Ovary (tissue), 7 donors: ENCODE measurements at regions not wholly inside any gene's neighbourhood (a gene's known extent, or its start where the extent isn't known, plus 50 kb on each side); places are given as distances from the start of the nearest gene placed in this dataset.

ENCODE experiments used
- DNase-seq, 5 donors: peaks; one replicate each; pipeline ENCODE4 v3.0.0-alpha.2; 2019 to 2020
- H3K27ac ChIP-seq, 2 donors: fragments of 200-600 bp; one replicate each; pipeline versions ENCODE4 v1.5.1 to v1.8.0; 2019 to 2022
- H3K27me3 ChIP-seq: fragments of 200-600 bp; one replicate; pipeline ENCODE4 v1.8.0; 2022
- H3K36me3 ChIP-seq: fragments of 200-600 bp; sonication (generic); one replicate; pipeline ENCODE4 v1.5.1; 2019
- H3K4me1 ChIP-seq: one replicate; pipeline ENCODE4 v1.8.1; 2013; ENCODE audit warnings: mild to moderate bottlenecking, moderate library complexity; ENCODE audit not compliant: insufficient read depth
- H3K4me3 ChIP-seq: fragments of 200-600 bp; sonication (generic); one replicate; pipeline ENCODE4 v1.5.1; 2017
- H3K9me3 ChIP-seq, 2 donors: fragments of 200-600 bp in 1 of 2; sonication (generic) in 1 of 2; one replicate each; pipeline versions ENCODE4 v1.5.1 to v1.8.1; 2013 to 2019; ENCODE audit warnings: mild to moderate bottlenecking in 1 of 2, moderate library complexity in 1 of 2
- EP300 ChIP-seq: sonication (generic); formaldehyde crosslinking; IDR thresholded peaks from one replicate; pipeline ENCODE4 v1.6.1; 2017; ENCODE audit warnings: antibody characterized with exemption
- POLR2A ChIP-seq: fragments of 450-650 bp; IDR thresholded peaks from one replicate; pipeline ENCODE4 v1.6.1; 2017; ENCODE audit warnings: antibody characterized with exemption, mild to moderate bottlenecking, moderate library complexity
- WGBS, 3 donors: extraction: QIAGEN DNeasy Blood & Tissue Kit in 1 of 3; methylation state at CpG; one replicate each; pipeline versions ENCODE4 v1.1.5 to v1.1.7; 2013 to 2017; 5-methylcytosine and 5-hydroxymethylcytosine counted together
- intact Hi-C, 4 donors: fragments of 100-400 bp; cut with DNase I; formaldehyde crosslinking; loops; one replicate each; pipeline versions ENCODE4 v1.11.0 to v1.15.1; 2022 to 2023
- TF ChIP-seq, protein P1 (sequence below), 3 donors: fragments of 450-650 bp in 2 of 3; fragments of 200-600 bp in 1 of 3; IDR thresholded peaks; one replicate each; pipeline versions ENCODE4 v1.5.1 to v1.8.0; 2016 to 2022; ENCODE audit warnings: antibody characterized with exemption in 3 of 3, mild to moderate bottlenecking in 1 of 3
- donor health status: DM: no; HTN: no; CAD: no; lungs with moderate emphysema.
- donor health status: DM: no; HTN: no; CAD: no.
- donor health status: Bipolar disorder and iron deficiency.
- donor health status: DM: no; HTN: no; CAD: no.
- donor health status: DM: yes; HTN: yes; CAD: no.

GRCh38 chrX:97700547-97700946 is 816.8 kb downstream of the RPA4 start:
- H3K27me3 ChIP-seq, result no peaks in the 10 kb centered on the region
- no peaks in the 10 kb centered on the region for H3K4me1 ChIP-seq
- no peak overlapping the region for H3K27ac ChIP-seq
- no peak for TF ChIP-seq EP300
- TF ChIP-seq, protein P1, sequence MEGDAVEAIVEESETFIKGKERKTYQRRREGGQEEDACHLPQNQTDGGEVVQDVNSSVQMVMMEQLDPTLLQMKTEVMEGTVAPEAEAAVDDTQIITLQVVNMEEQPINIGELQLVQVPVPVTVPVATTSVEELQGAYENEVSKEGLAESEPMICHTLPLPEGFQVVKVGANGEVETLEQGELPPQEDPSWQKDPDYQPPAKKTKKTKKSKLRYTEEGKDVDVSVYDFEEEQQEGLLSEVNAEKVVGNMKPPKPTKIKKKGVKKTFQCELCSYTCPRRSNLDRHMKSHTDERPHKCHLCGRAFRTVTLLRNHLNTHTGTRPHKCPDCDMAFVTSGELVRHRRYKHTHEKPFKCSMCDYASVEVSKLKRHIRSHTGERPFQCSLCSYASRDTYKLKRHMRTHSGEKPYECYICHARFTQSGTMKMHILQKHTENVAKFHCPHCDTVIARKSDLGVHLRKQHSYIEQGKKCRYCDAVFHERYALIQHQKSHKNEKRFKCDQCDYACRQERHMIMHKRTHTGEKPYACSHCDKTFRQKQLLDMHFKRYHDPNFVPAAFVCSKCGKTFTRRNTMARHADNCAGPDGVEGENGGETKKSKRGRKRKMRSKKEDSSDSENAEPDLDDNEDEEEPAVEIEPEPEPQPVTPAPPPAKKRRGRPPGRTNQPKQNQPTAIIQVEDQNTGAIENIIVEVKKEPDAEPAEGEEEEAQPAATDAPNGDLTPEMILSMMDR (IDR thresholded peaks at IDR 0.05), result no peak
- TF ChIP-seq POLR2A, result no peak
- WGBS, 3 donors, result 79 to 84% (median 82%) methylated on average over 2 of the region's 2 CpGs
- intact Hi-C loops, result no loop called here
- H3K36me3 ChIP-seq, result no peaks in the 10 kb centered on the region
- no peak for DNase-seq
- no peak overlapping the region for H3K4me3 ChIP-seq
- no peaks in the 10 kb centered on the region for H3K9me3 ChIP-seq

DNA sequence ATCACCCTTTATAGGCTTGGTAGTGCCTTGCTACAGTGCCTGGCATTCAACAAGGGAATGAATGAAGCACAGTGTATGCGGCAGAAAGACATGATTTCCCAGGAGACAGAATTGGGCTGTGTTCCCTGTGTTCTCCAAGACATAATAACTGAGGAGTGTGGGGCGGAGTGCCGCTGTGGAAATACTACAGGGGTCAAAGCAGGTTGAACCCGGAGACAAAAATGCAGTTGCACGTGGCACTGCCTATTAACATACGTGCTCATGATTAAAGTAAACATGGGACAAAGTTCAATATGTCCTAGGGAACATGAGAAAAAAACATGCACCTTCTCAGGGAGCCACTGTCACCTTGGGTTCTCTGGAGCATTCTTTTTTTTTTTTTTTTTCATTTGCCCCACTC is 820.8 kb downstream of the RPA4 start:
- no peaks in the 10 kb centered on the region for H3K9me3 ChIP-seq
- no peaks in the 10 kb centered on the region for H3K4me1 ChIP-seq
- no peaks in the 10 kb centered on the region for H3K36me3 ChIP-seq
- no peaks in the 10 kb centered on the region for H3K27me3 ChIP-seq
- intact Hi-C loops, result no loop called here
- TF ChIP-seq EP300 (no peak), POLR2A (no peak)
- TF ChIP-seq, protein P1 (IDR thresholded peaks at IDR 0.05), result no peak
- WGBS, 3 donors, result 84 to 89% (median 86%) methylated on average over 6 of the region's 6 CpGs
- H3K4me3 ChIP-seq, result no peak overlapping the region
- no peak overlapping the region for H3K27ac ChIP-seq
- DNase-seq, result no peak

GRCh38 chrX:97704881-97705280 is 821.2 kb downstream of the RPA4 start:
- Histone ChIP-seq H3K27me3 (no peaks in the 10 kb centered on the region), H3K4me3 (no peak overlapping the region), H3K36me3 (no peaks in the 10 kb centered on the region), H3K9me3 (no peaks in the 10 kb centered on the region), H3K4me1 (no peaks in the 10 kb centered on the region), H3K27ac (no peak overlapping the region)
- intact Hi-C loops, result no loop called here
- WGBS, 3 donors, result 81 to 98% (median 92%) methylated on average over 1 of the region's 1 CpG
- TF ChIP-seq, protein P1 (IDR thresholded peaks at IDR 0.05), result no peak
- no peak for TF ChIP-seq EP300
- TF ChIP-seq POLR2A, result no peak
- DNase-seq, result no peak

DNA sequence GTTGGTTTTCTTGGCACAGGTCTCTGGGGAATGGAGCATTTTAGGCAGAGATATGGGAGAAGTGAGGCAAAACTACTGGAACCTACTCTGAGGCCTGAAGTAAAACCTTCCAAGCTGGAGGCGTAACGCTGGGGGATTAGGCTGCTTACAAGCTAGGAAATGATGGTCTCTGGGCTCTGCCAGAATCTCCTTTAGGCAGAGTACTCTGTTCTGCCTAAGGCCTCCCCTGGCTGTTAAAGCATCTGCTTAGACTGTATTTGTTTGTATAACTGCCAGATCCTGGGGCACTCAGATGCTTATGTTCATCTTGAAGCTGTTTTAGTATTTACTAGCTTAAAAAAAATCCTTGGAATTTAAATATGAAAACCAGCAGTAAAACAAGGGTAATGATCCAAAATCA is 822.2 kb downstream of the RPA4 start:
- Histone ChIP-seq H3K9me3 (no peaks in the 10 kb centered on the region), H3K4me3 (no peak overlapping the region), H3K36me3 (no peaks in the 10 kb centered on the region), H3K27me3 (no peaks in the 10 kb centered on the region), H3K27ac (no peak overlapping the region), H3K4me1 (no peaks in the 10 kb centered on the region)
- TF ChIP-seq POLR2A, result no peak
- TF ChIP-seq, protein P1 (IDR thresholded peaks at IDR 0.05), result no peak
- no peak for TF ChIP-seq EP300
- 64 to 77% (median 74%) methylated on average over 2 of the region's 2 CpGs for WGBS, 3 donors
- no peak for DNase-seq
- intact Hi-C loops, result no loop called here

DNA sequence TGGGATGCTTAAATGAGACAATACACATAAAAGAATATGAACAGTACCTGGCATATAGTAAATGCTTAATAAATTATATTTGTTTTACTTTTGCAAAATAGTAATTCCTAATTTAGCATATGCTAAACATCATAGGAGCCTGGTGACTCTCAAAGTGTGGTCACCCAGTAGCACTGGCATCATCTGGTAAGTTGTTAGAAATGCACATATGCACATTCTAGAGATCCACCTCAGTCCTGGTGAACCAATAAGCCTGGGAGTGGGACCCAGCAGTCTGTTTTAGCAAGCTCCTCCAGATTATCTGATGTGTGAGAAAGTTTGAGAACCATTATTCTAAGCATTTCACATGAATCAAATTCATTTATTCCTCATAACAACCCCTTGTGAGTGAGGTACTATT is 830.4 kb downstream of the RPA4 start:
- intact Hi-C loops, result no loop called here
- Histone ChIP-seq H3K27me3 (no peaks in the 10 kb centered on the region), H3K9me3 (no peaks in the 10 kb centered on the region), H3K36me3 (no peaks in the 10 kb centered on the region), H3K27ac (no peak overlapping the region), H3K4me1 (no peaks in the 10 kb centered on the region), H3K4me3 (no peak overlapping the region)
- DNase-seq, result no peak
- TF ChIP-seq, protein P1 (IDR thresholded peaks at IDR 0.05), result no peak
- TF ChIP-seq EP300 (no peak), POLR2A (no peak)
